Pancreas (tissue), 10 donors: ENCODE measurements at regions not wholly inside any gene's neighbourhood (a gene's known extent, or its start where the extent isn't known, plus 50 kb on each side); places are given as distances from the start of the nearest gene placed in this dataset.

ENCODE experiments used
- ATAC-seq, 4 donors: fragments of 200-7000 bp; cut with Tn5 transposase; one replicate each; pipeline versions ENCODE4 v1.8.0 to v1.9.1; 2020; ENCODE audit warnings: mild to moderate bottlenecking in 4 of 4, moderate library complexity in 4 of 4
- DNase-seq, 6 donors: peaks; one replicate each; pipeline ENCODE4 v3.0.0-alpha.2; 2020
- FAIRE-seq: peaks from 2 replicates; lab custom pipeline; 2012; peaks lifted over from hg19 to GRCh38; lab: Jason Lieb, UNC
- H3K27ac ChIP-seq, 4 donors: fragments of 200-600 bp; sonication (generic); 1 replicate in 3 of 4; 2 replicates in 1 of 4; pipeline versions ENCODE4 v1.5.0 to v1.8.0; 2020
- H3K27me3 ChIP-seq, 4 donors: fragments of 200-600 bp; one replicate each; pipeline ENCODE4 v1.8.0; 2021
- H3K36me3 ChIP-seq, 3 donors: fragments of 200-600 bp; sonication (generic) in 1 of 3; one replicate each; pipeline versions ENCODE4 v1.5.0 to v1.8.0; 2020 to 2021
- H3K4me1 ChIP-seq, 3 donors: fragments of 200-600 bp; one replicate each; pipeline ENCODE4 v1.8.0; 2021
- H3K4me3 ChIP-seq, 4 donors: fragments of 200-600 bp; sonication (generic) in 2 of 4; one replicate each; pipeline versions ENCODE4 v1.5.0 to v1.8.0; 2020 to 2021
- H3K9me3 ChIP-seq, 4 donors: fragments of 200-600 bp; one replicate each; pipeline ENCODE4 v1.8.0; 2021
- CTCF ChIP-seq, 4 donors: fragments of 200-600 bp; sonication (generic) in 3 of 4; IDR thresholded peaks; one replicate each; pipeline versions ENCODE4 v1.5.0 to v1.8.0; 2021; ENCODE audit warnings: antibody characterized with exemption in 4 of 4
- WGBS, 2 donors: extraction: QIAGEN DNeasy Blood & Tissue Kit; methylation state at CpG; one replicate each; pipeline ENCODE4 v1.1.7; 2013; 5-methylcytosine and 5-hydroxymethylcytosine counted together
- intact Hi-C, 3 donors: fragments of 100-400 bp; cut with DNase I; formaldehyde crosslinking; loops; one replicate each; pipeline versions ENCODE4 v1.11.1 to v1.14.2; 2022
- donor health status: healthy with polysubstance abuse.
- donor health status: DM: no; HTN: no; CAD: no; lungs with moderate emphysema.
- donor health status: DM: no; HTN: no; CAD: no.
- donor health status: control.
- donor health status: control.
- donor health status: Bipolar disorder and iron deficiency.
- donor health status: DM: yes; HTN: yes; CAD: no.
- donor health status: DM: no; HTN: no; CAD: no.
- donor health status: DM: no; HTN: no; CAD: no.
- donor health status: DM: yes; HTN: yes; CAD: no.

- intact Hi-C loops, result no loop called here
Observed at GRCh38 chr6:80464901-80465300, 358.4 kb downstream of the BCKDHB start.

GRCh38 chr6:80463197-80463596, 356.7 kb downstream of the BCKDHB start:
- no peaks in the 10 kb centered on the region for H3K36me3 ChIP-seq
- ATAC-seq, result no peak
- no peak for FAIRE-seq
- no peak for DNase-seq
- H3K4me1 ChIP-seq, result no peaks in the 10 kb centered on the region
- H3K4me3 ChIP-seq, result no peak overlapping the region
- no peaks in the 10 kb centered on the region for H3K27me3 ChIP-seq
- no peak overlapping the region for H3K27ac ChIP-seq
- no peak for TF ChIP-seq CTCF (IDR thresholded peaks at IDR 0.05)
- intact Hi-C loops, result no loop called here
- no peaks in the 10 kb centered on the region for H3K9me3 ChIP-seq

More at GRCh38 chr6:80464901-80465300, 358.4 kb downstream of the BCKDHB start:
- DNase-seq (no peak), FAIRE-seq (no peak), ATAC-seq (no peak)
- no peaks in the 10 kb centered on the region for H3K36me3 ChIP-seq
- no peaks in the 10 kb centered on the region for H3K9me3 ChIP-seq
- H3K4me1 ChIP-seq, result no peaks in the 10 kb centered on the region
- no peak overlapping the region for H3K4me3 ChIP-seq
- H3K27me3 ChIP-seq, result no peaks in the 10 kb centered on the region
- H3K27ac ChIP-seq, result no peak overlapping the region
- TF ChIP-seq CTCF (IDR thresholded peaks at IDR 0.05), result no peak

GRCh38 chr6:80460257-80460865, 353.9 kb downstream of the BCKDHB start:
- Histone ChIP-seq H3K4me1 (no peaks in the 10 kb centered on the region), H3K27me3 (no peaks in the 10 kb centered on the region), H3K4me3 (no peak overlapping the region), H3K9me3 (no peaks in the 10 kb centered on the region), H3K27ac (no peak overlapping the region), H3K36me3 (no peaks in the 10 kb centered on the region)
- DNase-seq (no peak), ATAC-seq (no peak), FAIRE-seq (no peak)
- no peak for TF ChIP-seq CTCF (IDR thresholded peaks at IDR 0.05)
- 30 to 44% methylated on average over 1 of the region's 1 CpG for WGBS, 2 donors
- intact Hi-C loops, result no loop called here

- FAIRE-seq, result no peak
- WGBS, 2 donors, result 79 to 88% methylated on average over 3 of the region's 3 CpGs
- no peak overlapping the region for H3K27ac ChIP-seq
Observed at GRCh38 chr6:80457439-80457933, 351.0 kb downstream of the BCKDHB start.

More at GRCh38 chr6:80457439-80457933, 351.0 kb downstream of the BCKDHB start:
- DNase-seq, result peak in 4 of 6 donors; percentile 26 to 83 (median 51)
- ATAC-seq, result peak; percentile 97 to 99 (median 98)
- no peak for TF ChIP-seq CTCF (IDR thresholded peaks at IDR 0.05)
- intact Hi-C loops, result no loop called here
- Histone ChIP-seq H3K4me3 (no peak overlapping the region), H3K36me3 (no peaks in the 10 kb centered on the region), H3K27me3 (no peaks in the 10 kb centered on the region), H3K4me1 (no peaks in the 10 kb centered on the region), H3K9me3 (no peaks in the 10 kb centered on the region)
